ENCODE measurements at regions not wholly inside any gene's neighbourhood (a gene's known extent, or its start where the extent isn't known, plus 50 kb on each side); places are given as distances from the start of the nearest gene placed in this dataset.

DNA sequence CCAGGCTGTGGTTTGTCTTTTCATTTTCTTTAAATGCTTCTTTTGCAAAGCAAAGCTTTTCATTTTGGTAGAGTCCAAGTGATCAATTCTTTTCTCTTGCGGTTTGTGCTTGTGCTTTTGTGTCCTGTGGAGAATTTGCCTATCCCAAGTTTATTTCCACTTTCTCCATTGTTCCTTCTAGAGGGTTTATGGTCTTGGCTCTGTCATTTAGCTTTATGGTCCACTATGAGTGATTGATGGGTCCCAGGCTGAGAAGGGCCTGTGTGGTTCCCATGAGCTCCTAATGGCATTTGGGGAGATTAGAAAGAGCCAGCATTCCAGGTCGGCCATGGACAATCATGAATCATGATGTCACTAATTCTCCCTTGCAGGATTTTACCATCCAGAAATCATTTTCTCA lies 86.5 kb downstream of the CPZ start:
- TF ChIP-seq, protein P1, sequence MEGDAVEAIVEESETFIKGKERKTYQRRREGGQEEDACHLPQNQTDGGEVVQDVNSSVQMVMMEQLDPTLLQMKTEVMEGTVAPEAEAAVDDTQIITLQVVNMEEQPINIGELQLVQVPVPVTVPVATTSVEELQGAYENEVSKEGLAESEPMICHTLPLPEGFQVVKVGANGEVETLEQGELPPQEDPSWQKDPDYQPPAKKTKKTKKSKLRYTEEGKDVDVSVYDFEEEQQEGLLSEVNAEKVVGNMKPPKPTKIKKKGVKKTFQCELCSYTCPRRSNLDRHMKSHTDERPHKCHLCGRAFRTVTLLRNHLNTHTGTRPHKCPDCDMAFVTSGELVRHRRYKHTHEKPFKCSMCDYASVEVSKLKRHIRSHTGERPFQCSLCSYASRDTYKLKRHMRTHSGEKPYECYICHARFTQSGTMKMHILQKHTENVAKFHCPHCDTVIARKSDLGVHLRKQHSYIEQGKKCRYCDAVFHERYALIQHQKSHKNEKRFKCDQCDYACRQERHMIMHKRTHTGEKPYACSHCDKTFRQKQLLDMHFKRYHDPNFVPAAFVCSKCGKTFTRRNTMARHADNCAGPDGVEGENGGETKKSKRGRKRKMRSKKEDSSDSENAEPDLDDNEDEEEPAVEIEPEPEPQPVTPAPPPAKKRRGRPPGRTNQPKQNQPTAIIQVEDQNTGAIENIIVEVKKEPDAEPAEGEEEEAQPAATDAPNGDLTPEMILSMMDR (IDR thresholded peaks at IDR 0.05) = no peak
- TF ChIP-seq POLR2A (IDR thresholded peaks at IDR 0.05) = no peak
